Pancreas (tissue), 10 donors: ENCODE measurements at regions not wholly inside any gene's neighbourhood (a gene's known extent, or its start where the extent isn't known, plus 50 kb on each side); places are given as distances from the start of the nearest gene placed in this dataset.
A peak's percentile ranks its signal among the peaks of the same experiment; 100 is the strongest.

Source experiments
- ATAC-seq, 4 donors: fragments of 200-7000 bp; cut with Tn5 transposase; one replicate each; pipeline versions ENCODE4 v1.8.0 to v1.9.1; 2020; ENCODE audit warnings: mild to moderate bottlenecking in 4 of 4, moderate library complexity in 4 of 4
- DNase-seq, 6 donors: peaks; one replicate each; pipeline ENCODE4 v3.0.0-alpha.2; 2020
- FAIRE-seq: peaks from 2 replicates; lab custom pipeline; 2012; peaks lifted over from hg19 to GRCh38; lab: Jason Lieb, UNC
- H3K27ac ChIP-seq, 4 donors: fragments of 200-600 bp; sonication (generic); 1 replicate in 3 of 4; 2 replicates in 1 of 4; pipeline versions ENCODE4 v1.5.0 to v1.8.0; 2020
- H3K27me3 ChIP-seq, 4 donors: fragments of 200-600 bp; one replicate each; pipeline ENCODE4 v1.8.0; 2021
- H3K36me3 ChIP-seq, 3 donors: fragments of 200-600 bp; sonication (generic) in 1 of 3; one replicate each; pipeline versions ENCODE4 v1.5.0 to v1.8.0; 2020 to 2021
- H3K4me1 ChIP-seq, 3 donors: fragments of 200-600 bp; one replicate each; pipeline ENCODE4 v1.8.0; 2021
- H3K4me3 ChIP-seq, 4 donors: fragments of 200-600 bp; sonication (generic) in 2 of 4; one replicate each; pipeline versions ENCODE4 v1.5.0 to v1.8.0; 2020 to 2021
- H3K9me3 ChIP-seq, 4 donors: fragments of 200-600 bp; one replicate each; pipeline ENCODE4 v1.8.0; 2021
- CTCF ChIP-seq, 4 donors: fragments of 200-600 bp; sonication (generic) in 3 of 4; IDR thresholded peaks; one replicate each; pipeline versions ENCODE4 v1.5.0 to v1.8.0; 2021; ENCODE audit warnings: antibody characterized with exemption in 4 of 4
- WGBS, 2 donors: extraction: QIAGEN DNeasy Blood & Tissue Kit; methylation state at CpG; one replicate each; pipeline ENCODE4 v1.1.7; 2013; 5-methylcytosine and 5-hydroxymethylcytosine counted together
- intact Hi-C, 3 donors: fragments of 100-400 bp; cut with DNase I; formaldehyde crosslinking; loops; one replicate each; pipeline versions ENCODE4 v1.11.1 to v1.14.2; 2022
- donor health status: healthy with polysubstance abuse.
- donor health status: DM: no; HTN: no; CAD: no; lungs with moderate emphysema.
- donor health status: DM: no; HTN: no; CAD: no.
- donor health status: control.
- donor health status: control.
- donor health status: Bipolar disorder and iron deficiency.
- donor health status: DM: yes; HTN: yes; CAD: no.
- donor health status: DM: no; HTN: no; CAD: no.
- donor health status: DM: no; HTN: no; CAD: no.
- donor health status: DM: yes; HTN: yes; CAD: no.

GRCh38 chr14:53615252-53615651, 341.4 kb downstream of the BMP4 start:
- Histone ChIP-seq H3K4me1 (peaks cover 0 to 4% (median 0%) of the 10 kb centered on the region in 3 donors), H3K27ac (no peak overlapping the region), H3K36me3 (no peaks in the 10 kb centered on the region), H3K4me3 (no peak overlapping the region), H3K9me3 (no peaks in the 10 kb centered on the region), H3K27me3 (no peaks in the 10 kb centered on the region)
- WGBS, 2 donors = 76 to 82% methylated on average over 3 of the region's 3 CpGs
- intact Hi-C loops = no loop called here
- no peak for TF ChIP-seq CTCF (IDR thresholded peaks at IDR 0.05)
- ATAC-seq = no peak
- no peak for FAIRE-seq
- DNase-seq = no peak

GRCh38 chr14:53613404-53614253, 343.0 kb downstream of the BMP4 start:
- Histone ChIP-seq H3K27me3 (no peaks in the 10 kb centered on the region), H3K27ac (peak overlapping the region; percentile 39 to 83 (median 62)), H3K4me3 (peak overlapping the region in 1 of 4 donors; percentile 16), H3K4me1 (peaks cover 0 to 4% (median 0%) of the 10 kb centered on the region in 3 donors), H3K9me3 (no peaks in the 10 kb centered on the region), H3K36me3 (no peaks in the 10 kb centered on the region)
- whole genome bisulfite sequencing, 2 donors = 21 to 25% methylated on average over 12 of the region's 12 CpGs
- intact Hi-C loops = no loop called here
- TF ChIP-seq CTCF (IDR thresholded peaks at IDR 0.05) = no peak
- ATAC-seq = peak; percentile 94 to 98 (median 97)
- no peak for FAIRE-seq
- DNase-seq = peak; percentile 42 to 72 (median 60)

GRCh38 chr14:53610947-53611346, 345.7 kb downstream of the BMP4 start:
- no peak for TF ChIP-seq CTCF (IDR thresholded peaks at IDR 0.05)
- no peak for FAIRE-seq
- H3K27ac ChIP-seq = no peak overlapping the region
- intact Hi-C loops = no loop called here
- H3K4me3 ChIP-seq = no peak overlapping the region
- no peaks in the 10 kb centered on the region for H3K36me3 ChIP-seq
- no peak for DNase-seq
- H3K9me3 ChIP-seq = no peaks in the 10 kb centered on the region
- H3K27me3 ChIP-seq = no peaks in the 10 kb centered on the region
- ATAC-seq = no peak
- peaks cover 0 to 4% (median 0%) of the 10 kb centered on the region in 3 donors for H3K4me1 ChIP-seq

GRCh38 chr14:53609009-53609408, 347.6 kb downstream of the BMP4 start:
- Histone ChIP-seq H3K9me3 (no peaks in the 10 kb centered on the region), H3K27ac (no peak overlapping the region), H3K4me1 (peaks cover 0 to 4% (median 0%) of the 10 kb centered on the region in 3 donors), H3K4me3 (no peak overlapping the region), H3K27me3 (no peaks in the 10 kb centered on the region), H3K36me3 (no peaks in the 10 kb centered on the region)
- WGBS, 2 donors = 50 to 60% methylated on average over 1 of the region's 1 CpG
- intact Hi-C loops = no loop called here
- ATAC-seq (no peak), FAIRE-seq (no peak), DNase-seq (no peak)
- no peak for TF ChIP-seq CTCF (IDR thresholded peaks at IDR 0.05)

GRCh38 chr14:53608369-53608768, 348.3 kb downstream of the BMP4 start:
- peaks cover 0 to 4% (median 0%) of the 10 kb centered on the region in 3 donors for H3K4me1 ChIP-seq
- WGBS, 2 donors = 62 to 69% methylated on average over 5 of the region's 5 CpGs
- H3K27me3 ChIP-seq = no peaks in the 10 kb centered on the region
- no peak for TF ChIP-seq CTCF (IDR thresholded peaks at IDR 0.05)
- H3K36me3 ChIP-seq = no peaks in the 10 kb centered on the region
- no peaks in the 10 kb centered on the region for H3K9me3 ChIP-seq
- DNase-seq (peak in 1 of 6 donors; percentile 15), FAIRE-seq (no peak), ATAC-seq (peak in 1 of 4 donors; percentile 49)
- H3K27ac ChIP-seq = no peak overlapping the region
- no peak overlapping the region for H3K4me3 ChIP-seq
- intact Hi-C loops = no loop called here
